NCI-H146 treated with DMSO at 0.1 percent for 48 hours (cell line): ENCODE measurements at regions not wholly inside any gene's neighbourhood (a gene's known extent, or its start where the extent isn't known, plus 50 kb on each side); places are given as distances from the start of the nearest gene placed in this dataset.

Experiments used
- DNase-seq: peaks from one replicate; lab custom pipeline; 2025; ENCODE audit not compliant: unreplicated experiment; lab: John Stamatoyannopoulos, UW

GRCh38 chr3:135627057-135627456 lies 338.5 kb upstream of the PPP2R3A start:
- DNase-seq, result no peak

- DNase-seq, result no peak
Observed at GRCh38 chr3:135629701-135630408, 335.7 kb upstream of the PPP2R3A start.

- DNase-seq, result no peak
Observed at GRCh38 chr3:135632556-135633065, 332.9 kb upstream of the PPP2R3A start.

- DNase-seq, result no peak
Observed at GRCh38 chr3:135633078-135633477, 332.4 kb upstream of the PPP2R3A start.

GRCh38 chr3:135636596-135636995 lies 328.9 kb upstream of the PPP2R3A start:
- DNase-seq, result no peak

GRCh38 chr3:135637013-135637412 lies 328.5 kb upstream of the PPP2R3A start:
- DNase-seq, result no peak

- no peak for DNase-seq
Observed at GRCh38 chr3:135641761-135642160, 323.8 kb upstream of the PPP2R3A start.

- DNase-seq, result no peak
Observed at GRCh38 chr3:135645541-135645940, 320.0 kb upstream of the PPP2R3A start.

- DNase-seq, result no peak
Observed at GRCh38 chr3:135646873-135647272, 318.7 kb upstream of the PPP2R3A start.

GRCh38 chr3:135649361-135649760 lies 316.2 kb upstream of the PPP2R3A start:
- no peak for DNase-seq

- no peak for DNase-seq
Observed at GRCh38 chr3:135650309-135650708, 315.2 kb upstream of the PPP2R3A start.

GRCh38 chr3:135652388-135652787 lies 313.1 kb upstream of the PPP2R3A start:
- DNase-seq, result no peak

GRCh38 chr3:135655328-135655727 lies 310.2 kb upstream of the PPP2R3A start:
- no peak for DNase-seq

GRCh38 chr3:135658451-135658850 lies 307.1 kb upstream of the PPP2R3A start:
- DNase-seq, result peak; percentile 45

- no peak for DNase-seq
Observed at GRCh38 chr3:135667061-135667460, 298.5 kb upstream of the PPP2R3A start.

GRCh38 chr3:135674508-135674907 lies 291.0 kb upstream of the PPP2R3A start:
- no peak for DNase-seq

GRCh38 chr3:135678386-135678785 lies 287.1 kb upstream of the PPP2R3A start:
- no peak for DNase-seq

GRCh38 chr3:135688003-135688402 lies 277.5 kb upstream of the PPP2R3A start:
- no peak for DNase-seq

- DNase-seq, result no peak
Observed at GRCh38 chr3:135690664-135691063, 274.9 kb upstream of the PPP2R3A start.

GRCh38 chr3:135691240-135691639 lies 274.3 kb upstream of the PPP2R3A start:
- DNase-seq, result no peak

- peak; percentile 97 for DNase-seq
Observed at GRCh38 chr3:135694142-135694541, 271.4 kb upstream of the PPP2R3A start.

GRCh38 chr3:135699741-135700140 lies 265.8 kb upstream of the PPP2R3A start:
- no peak for DNase-seq

- no peak for DNase-seq
Observed at GRCh38 chr3:135706758-135707375, 258.7 kb upstream of the PPP2R3A start.
